COLO668 (cell line): ENCODE measurements at regions not wholly inside any gene's neighbourhood (a gene's known extent, or its start where the extent isn't known, plus 50 kb on each side); places are given as distances from the start of the nearest gene placed in this dataset.

Experiments
- DNase-seq: peaks from one replicate; lab custom pipeline; 2025; ENCODE audit not compliant: unreplicated experiment; lab: John Stamatoyannopoulos, UW

DNA sequence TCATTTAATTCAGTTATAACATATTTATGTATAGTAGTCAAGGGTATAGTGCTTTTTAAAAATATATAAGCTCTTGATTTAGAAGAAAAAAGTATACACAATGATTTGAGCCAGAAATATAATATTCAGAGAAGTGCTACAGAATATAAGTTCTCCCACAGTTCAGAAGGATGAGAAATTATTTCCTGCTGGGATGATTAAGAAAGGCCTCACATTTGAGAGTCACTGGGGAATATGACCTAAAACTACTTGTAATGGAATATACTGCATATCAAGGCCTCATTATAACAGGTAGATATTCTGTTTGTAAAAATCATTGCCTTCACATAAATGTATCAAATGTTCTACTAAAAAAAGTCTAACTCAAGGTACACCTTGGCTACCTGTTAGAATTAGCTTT, 203.5 kb downstream of the MBD2 start:
- no peak for DNase-seq

DNA sequence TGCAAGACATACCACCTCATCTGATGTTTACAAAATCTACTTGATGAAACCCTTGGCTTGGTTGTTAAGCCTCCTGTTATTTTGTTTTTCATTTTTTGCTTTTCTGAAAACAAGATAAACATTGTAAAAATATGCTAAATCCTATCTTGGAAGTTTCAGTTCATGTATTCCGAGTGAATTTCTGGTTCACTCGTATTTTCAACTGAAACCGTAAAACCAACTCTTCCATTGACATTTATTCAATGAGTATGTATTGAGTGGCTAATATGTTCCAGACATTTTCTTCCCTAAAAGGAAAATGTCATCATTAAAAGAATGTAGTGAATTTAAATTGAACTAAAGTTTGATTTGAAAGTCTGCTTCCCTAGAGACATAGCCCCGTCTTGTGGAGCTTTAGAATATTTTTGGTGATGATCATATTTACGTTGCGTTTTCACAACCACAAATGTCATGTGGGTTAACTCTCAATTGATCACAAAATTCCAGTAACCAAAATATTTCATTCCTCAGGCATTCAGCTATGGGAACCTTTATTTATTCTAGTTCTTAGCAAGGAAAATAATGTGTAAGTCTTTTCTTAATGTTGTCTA, 204.2 kb downstream of the MBD2 start:
- DNase-seq = no peak

DNA sequence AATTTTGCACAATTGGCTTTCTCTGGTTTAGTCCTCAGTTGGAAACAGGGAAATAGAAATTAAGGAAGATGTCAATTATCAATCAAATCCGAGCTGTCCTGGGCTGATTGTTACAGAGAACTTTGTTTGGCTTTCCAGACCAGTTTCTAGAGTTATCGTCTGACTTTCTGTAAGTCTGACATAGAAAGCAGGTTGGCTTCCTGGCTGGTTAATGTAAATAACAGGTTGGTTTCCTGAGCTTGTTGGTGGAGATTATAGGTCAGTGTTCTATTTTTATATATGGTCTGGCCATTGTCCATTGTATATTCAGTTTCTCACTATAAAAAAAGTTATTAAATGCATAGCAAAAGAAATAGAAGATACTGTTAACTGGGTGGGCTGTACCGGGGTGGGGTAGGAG, 204.8 kb downstream of the MBD2 start:
- no peak for DNase-seq

DNA sequence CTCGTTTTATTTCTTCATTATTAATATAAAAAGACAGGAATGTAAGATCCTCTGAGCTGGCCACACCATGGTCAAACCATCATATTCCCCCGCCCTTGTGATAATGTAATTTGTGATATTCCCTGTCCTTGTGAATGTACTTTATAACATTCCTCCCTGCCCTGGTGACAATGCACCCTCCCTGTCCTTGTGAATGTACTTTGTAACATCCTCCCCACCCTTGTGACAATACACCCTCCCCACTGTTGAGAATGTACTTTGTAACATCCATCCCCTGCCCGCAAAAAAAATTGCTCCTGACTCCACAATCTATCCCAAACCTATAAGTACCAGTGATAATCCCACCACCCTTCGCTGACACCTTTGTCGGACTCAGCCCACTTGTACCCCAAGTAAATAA, 211.0 kb downstream of the MBD2 start:
- DNase-seq = no peak

DNA sequence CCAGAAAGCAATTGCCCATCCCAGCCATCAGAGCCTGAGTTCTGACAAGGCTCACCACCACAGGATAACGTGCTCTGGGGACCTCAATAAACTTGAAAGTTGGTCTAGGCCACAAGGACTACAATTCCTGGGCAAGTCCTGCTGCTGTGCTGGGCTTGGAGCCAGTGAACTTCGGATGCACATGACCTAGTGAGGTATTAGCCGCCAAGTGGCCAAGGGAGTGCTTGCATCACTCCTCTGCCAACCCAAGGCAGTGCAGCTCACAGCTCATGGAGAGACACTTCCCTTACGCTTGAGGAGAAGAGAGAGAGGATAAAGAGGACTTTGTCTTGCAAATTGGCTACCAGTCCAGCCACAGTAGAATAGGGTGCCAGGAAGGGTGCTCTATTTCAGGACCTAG, 219.6 kb downstream of the MBD2 start:
- DNase-seq = no peak

DNA sequence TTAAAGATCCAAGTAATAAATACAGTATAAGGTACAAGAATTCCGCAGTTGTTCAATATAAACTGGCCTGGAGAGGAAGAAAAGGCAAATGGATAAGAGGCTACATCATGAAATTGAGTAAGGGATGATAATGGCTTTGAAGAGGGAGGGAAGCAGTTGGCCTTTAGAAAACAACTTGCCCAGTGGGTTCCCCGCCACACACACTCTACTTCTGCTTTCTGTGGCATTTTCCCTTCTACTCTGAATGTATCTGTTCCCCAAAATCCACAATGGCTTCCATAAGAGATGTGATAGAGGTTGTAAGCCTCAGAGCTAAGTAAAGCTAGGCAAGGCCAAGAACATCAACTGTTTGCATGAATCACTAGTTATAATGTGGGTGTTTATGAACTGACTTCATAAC, 221.3 kb downstream of the MBD2 start:
- DNase-seq = no peak

DNA sequence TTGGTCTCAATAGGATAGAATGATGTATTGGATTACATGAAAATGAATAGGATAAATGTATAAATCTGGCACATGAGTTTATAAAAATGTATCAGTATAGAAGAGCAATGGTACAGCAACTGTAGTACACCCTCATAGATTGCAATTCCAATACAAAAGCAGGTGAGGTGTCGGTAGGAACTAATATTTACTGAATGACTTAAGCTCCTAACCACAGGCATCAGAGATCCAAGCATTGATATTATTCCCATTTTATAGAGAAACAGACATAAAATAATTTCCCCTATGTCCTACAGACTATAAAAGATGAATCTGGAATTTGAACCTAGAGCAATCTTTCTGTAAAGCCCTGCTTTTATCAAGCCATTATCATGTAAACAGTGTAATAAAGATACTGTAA, 227.4 kb downstream of the MBD2 start:
- no peak for DNase-seq

DNA sequence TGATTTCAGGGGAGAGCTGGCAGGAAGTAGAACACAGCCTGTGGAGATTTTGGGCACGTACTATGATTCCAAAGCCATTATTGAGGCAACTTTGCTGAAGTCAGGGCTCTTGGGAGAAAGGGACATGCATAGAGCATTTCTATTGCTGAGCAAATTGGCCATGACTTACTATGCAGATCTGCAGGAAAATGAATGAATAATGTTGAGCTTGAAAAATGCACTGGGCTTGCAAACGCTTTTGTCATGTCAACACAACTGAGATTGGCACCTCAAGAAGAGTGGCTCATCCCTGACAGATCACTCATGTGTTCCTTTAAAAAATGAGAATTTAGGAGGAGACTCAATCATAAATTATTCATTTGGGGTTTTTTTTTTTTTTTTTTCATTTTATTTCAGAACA, 230.5 kb downstream of the MBD2 start:
- DNase-seq = no peak

DNA sequence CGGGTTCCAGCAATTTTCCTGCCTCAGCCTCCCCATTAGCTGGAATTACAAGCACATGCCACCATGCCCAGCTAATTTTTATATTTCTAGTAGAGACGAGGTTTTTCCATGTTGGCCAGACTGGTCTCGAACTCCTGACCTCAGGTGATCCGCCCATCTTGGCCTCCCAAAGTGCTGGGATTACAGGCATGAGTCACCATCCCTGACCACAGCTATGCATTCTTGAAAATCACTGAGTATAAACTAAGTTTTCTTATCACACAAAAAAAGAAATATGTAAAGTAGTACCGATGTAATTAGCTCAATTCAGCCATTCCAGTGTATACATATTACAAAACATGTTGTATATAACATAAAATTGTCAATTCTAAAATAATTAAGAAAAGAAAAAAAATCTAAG, 232.7 kb downstream of the MBD2 start:
- DNase-seq = no peak

DNA sequence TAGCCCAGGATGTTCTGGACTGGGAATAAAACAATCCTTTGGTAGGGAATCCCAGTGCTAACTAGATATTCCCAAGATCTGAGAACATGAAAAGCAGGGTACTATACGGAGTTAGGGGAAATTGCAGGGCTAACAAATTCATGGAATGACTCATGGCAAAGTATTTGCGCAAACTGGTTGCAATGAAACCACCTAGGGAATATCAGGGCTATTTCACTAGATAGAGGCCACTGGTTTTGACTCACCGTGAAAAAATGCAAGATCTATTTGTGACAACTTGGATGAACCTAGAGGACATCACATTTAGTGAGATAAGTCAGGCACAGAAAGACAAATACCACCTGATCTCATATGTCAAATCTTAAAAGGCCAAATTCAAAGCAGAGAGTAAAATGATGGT, 233.3 kb downstream of the MBD2 start:
- no peak for DNase-seq

DNA sequence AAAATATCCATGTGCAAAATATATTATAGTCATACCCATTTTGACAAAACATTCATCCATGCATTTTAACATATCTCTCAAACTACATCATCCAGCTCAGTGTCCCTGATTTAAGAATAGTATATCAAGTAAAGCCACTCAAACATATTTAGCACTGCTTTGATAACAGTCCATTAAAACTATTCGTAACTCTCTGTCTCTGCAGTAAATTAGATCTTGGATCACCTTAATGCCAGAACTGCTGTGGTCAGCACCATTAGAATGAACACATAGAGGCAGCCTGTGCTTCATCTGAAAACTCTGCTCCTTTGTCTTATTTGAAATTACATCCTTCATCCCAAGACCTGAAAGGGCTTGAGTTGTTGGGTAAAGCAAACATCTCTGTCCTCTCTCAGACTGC, 234.0 kb downstream of the MBD2 start:
- no peak for DNase-seq

DNA sequence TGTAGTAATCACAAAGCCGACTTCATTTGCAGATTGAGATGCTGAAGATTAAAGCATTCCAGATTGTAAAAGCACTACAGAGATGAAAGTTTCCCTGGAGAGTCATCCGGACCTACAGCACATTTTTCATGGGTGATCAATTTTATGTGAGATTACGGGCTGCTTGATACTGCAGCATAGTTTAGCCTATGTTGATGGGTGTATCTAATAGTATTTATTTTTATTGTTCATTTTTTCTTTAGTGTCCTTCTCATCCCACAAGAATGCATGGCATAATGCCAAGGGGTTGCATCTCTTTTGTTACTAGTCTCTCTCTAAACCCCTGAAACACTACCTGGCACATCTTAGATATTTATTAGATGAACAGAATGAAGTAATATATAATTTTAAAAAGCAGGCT, 240.4 kb downstream of the MBD2 start:
- no peak for DNase-seq

DNA sequence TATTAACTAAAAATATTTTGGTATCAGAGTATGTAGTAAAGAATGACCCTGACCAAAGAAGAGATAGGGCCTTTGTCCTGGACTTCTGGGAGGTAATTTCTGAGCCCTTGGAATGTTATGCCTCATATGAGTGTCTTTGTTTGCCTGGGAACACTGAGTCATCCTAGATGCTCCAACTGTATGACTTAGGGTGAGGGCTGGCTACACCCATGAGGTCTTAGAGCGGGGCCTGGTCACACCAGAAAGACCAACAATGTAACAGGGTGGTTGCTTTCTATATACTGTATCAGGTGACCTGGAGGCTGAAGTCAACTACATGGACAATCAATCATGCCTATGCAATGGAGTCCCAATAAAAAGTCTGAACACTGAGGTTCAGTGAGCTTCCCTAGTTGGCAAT, 253.1 kb downstream of the MBD2 start:
- no peak for DNase-seq

DNA sequence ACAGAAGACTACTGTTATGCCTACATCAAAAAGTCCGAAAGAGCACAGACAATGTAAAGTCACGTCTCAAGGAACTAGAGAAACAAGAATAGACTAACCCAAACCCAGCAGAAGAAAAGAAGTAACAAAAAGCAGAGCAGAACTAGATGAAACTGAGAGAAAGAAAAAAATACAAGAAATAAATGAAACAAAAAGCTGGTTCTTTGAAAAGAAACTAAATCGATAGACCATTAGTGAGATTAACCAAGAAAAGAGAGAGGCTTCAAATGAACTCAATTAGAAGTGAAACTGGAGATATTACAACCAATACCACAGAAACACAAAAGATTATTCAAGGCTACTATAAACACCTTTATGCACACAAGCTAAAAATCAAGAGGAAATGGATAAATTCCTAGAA, 271.8 kb downstream of the MBD2 start:
- no peak for DNase-seq

DNA sequence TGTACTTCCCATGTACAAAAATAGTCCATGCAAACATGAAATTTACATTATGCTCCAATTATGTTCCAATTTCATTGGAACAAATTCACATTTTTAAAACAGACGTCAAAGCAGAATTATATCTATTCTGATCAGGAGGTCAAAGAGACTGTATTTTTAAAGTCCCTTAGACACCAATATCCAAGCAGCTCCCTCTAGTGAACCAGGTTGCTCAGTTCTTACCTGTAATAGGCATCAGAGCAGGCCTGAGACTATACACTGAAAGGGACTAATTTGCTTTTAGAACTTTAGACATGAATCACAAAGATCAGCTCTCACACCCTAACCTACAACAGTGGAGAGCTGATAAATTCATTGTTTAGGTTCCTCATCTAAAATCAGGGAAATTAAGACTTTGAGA, 273.9 kb downstream of the MBD2 start:
- DNase-seq = no peak

DNA sequence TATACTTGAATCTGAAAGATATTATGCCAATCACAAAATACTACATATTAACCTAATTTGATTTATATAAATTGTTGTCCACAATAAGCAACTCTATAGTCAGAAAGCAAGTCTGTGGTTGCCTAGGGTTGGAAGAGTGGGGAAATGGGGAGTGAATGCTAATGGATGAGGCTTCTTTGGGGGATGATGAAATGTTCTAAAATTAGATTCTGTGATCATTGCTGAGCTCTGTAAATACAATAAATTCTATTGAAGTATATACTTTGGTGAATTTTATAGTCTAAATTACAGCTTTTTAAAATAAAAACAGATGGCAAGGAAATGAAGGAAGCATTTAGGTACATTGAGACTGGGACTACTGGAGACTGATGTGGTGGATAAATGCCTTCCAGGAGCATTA, 275.5 kb downstream of the MBD2 start:
- DNase-seq = no peak

DNA sequence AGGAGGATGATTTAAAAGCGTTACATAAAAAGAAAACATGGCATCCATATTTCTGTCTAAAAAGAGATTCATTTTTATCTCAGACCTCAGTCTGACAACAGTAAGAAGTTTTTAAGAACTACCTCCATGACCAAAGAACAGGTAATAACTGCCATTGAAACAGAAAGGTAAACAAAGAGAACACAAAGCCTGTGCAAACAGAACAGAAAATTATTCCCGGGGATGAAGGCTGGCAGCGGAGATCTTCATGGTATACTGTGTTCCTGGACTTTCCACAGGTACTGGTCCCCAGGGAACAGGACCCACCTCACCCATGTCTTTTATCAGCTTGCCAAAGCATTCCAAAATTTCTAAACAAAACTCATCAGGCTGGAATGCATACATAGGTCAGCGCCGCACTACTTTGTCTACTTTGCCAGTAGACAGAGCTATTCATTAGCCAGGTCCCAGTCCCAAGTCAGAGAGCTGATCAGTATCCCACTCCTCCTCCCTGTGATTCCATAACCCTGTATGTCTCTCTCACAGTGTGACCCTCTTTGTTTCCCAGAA, 277.3 kb downstream of the MBD2 start:
- DNase-seq = no peak

DNA sequence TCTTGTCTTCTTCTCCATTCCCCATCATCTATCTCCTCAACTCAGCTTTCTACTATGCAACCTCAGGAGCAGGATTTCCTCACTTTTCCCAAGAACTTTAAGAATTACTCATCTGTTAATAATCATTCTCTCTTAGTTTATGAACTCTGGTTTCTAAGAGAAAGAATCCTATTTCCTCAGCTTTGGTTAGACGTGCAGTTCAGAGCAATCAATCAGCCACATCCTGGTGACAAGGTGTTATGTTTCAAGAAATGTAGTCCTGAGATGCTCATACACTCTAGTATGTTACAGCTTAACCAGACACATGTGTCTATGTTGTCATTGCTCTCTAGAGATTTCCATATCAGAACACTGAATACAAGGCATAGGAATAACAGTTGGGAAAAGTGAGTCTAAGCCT, 277.9 kb downstream of the MBD2 start:
- DNase-seq = no peak

DNA sequence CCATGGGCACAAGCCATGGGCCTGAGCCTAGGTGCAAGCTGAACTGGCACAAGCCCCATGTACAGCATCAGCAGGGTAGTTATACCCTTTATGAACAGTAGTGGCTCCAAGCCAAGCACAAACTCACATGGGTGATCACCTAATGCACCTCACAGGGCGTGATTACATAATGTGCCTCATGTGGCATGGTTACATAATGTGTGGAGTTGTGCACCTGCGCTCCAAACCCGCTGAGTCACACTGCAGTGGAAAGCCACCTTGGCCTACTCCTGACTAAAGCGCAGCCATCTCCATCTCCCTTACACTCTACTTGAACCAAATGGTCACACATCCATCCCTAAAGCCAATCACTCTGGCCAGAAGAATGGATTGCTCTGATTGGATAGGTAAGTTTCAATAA, 279.7 kb downstream of the MBD2 start:
- peak; percentile 29 for DNase-seq

DNA sequence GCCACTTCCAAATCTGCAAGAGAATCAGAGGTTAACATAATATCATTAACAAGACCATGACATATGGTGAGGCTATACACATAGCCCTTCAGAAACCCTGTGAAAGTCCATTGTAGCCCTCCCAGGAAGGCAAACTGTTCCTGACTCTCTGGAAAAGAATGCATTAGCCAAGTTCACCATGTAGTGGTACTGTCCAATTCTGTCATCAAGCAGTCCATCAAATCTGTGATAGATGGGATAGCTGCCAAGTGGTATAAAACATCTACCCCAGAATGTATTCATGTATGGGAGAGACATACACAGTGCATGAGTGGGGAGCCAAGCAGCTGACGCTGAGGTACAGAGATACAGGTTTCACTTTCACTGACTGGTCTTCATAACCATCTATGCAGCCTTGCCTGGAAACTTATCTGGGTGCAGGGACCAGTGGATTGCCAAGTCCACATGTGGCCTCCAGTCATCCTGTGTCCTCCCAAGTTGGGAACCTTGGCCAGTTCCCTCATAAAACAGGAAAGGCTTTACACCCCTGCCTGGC, 281.1 kb downstream of the MBD2 start:
- no peak for DNase-seq

DNA sequence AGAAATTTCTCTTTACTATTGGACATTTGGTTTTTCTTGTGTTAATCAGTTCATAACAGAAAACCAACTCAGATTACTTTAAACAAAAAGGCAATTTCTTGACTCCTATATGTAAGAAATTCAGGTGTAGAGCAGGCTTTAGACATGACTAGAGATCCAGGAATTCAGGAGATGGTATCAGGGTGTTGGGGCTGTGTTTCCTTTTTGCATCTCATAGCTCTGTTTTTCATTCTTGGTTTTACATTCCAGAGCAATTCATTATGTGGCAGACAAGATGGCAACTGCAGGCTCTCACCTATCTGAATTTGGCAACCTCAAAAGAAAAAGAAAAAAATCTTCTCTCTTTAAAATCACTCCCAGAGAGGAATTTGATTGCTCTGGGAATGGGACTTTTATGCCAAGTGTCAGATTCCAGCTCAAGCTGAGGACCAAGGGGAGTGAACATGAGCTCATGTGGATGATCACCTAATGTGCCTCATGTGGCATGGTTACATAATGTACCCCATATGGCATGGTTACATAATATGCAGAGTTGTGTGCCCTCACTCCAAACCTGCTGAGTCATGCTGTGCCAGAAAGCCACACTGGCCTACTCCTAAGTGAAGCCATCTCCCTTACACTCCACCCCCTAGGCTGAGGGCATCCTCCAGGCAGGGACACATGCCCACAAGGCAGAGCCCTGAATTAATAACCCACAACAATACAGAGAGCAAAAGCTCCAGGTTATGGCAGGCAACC, 282.7 kb downstream of the MBD2 start:
- DNase-seq = no peak

DNA sequence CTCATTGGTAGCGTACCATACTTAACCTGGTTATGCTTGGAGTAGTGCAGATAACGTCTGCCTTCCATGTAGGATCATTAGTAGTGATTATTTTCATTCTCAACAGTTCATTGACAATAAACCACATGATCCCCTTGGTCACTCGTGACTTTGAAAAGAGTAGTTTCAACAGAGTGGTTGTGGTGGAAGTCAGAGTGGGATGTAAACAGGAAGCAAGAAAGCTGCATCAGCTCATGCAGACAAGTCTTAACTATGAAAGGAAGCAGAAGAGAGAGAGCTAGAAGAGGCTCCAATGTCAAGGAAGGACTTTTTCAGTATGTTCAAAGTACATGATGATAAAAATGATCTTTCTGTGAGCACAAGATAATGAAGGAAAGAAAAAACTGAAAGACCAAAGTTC, 287.4 kb downstream of the MBD2 start:
- no peak for DNase-seq

DNA sequence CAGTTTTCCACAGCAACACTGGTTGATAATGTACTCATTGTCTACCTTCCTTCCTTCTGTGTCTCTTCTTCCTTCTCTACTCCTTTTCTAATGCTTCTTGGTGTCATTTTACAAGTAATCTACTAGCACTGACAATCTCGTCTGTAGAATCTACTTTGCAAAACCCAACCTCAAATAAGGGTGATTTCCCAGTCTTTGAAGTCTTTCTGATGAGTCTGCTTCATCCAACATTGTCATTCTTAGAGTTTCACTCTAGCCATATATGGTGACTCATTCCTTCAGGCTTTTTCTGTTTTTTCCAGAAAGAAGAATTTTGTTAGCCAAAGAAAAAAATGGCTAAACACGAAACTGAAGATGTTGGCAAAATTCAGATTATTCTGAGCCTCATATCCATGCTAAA, 288.7 kb downstream of the MBD2 start:
- DNase-seq = no peak
